Tongue (tissue), 1 donor: ENCODE measurements at regions not wholly inside any gene's neighbourhood (a gene's known extent, or its start where the extent isn't known, plus 50 kb on each side); places are given as distances from the start of the nearest gene placed in this dataset.
"Not testable (repeated sequence)": the region's sequence is repeated elsewhere in the genome, so short reads cannot be mapped to it uniquely, and the experiment has no call there.

Experiments used
- DNase-seq: peaks from one replicate; pipeline ENCODE4 v3.0.0-alpha.2; 2015

DNA sequence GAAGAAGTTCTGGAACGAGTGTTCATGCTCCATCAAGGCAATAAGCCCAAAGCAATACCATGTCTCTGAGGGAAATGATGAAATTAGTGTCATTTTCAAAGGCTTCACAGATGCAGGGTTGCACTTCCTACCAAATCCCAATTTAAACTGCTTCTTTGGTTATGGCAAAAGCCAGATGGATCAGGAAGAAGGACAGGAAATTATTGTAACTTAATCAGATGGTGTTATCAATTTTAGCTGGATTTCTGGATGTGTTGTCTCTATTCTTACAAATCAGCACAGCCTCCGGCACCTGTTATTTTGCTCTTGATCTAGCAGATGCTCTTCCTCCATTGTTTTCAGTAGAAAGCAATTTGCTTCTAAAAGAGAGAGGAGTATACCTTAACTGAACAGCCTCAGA, 693.4 kb downstream of the SOCS6 start:
- DNase-seq = no peak

DNA sequence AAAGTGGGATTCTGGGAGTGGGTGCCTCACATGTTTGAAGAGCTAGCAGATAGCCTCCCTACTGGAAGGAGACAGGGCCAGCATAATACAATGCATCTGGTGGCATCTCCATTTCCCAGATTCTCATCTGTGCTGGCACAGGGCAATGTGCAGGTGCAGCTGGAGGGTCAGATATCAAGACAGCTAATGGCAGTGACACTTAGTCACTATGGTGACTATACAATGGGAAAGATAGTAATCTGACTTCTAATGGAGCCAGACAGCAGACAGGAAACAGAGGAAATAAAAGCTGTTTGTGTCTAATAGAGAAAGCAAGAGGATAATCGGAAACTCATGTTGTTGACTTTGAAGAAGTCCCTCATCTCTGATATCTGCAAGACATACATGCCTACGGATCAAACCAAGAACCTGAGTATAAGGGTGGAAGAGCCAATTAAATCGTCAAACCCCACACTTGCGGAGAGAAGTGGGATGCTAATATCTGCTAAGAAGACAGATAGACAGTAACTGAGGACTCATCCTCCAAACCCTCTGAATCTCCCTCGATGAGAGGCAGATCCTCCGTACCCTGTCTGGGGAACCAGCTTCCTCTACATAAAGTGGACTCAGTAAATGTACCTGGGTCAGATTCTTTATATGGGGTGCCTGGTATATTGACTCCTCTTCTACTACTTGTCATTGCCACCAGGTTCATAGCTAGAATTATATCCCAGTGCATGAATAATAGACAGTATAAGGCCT, 692.7 kb downstream of the SOCS6 start:
- DNase-seq = no peak

DNA sequence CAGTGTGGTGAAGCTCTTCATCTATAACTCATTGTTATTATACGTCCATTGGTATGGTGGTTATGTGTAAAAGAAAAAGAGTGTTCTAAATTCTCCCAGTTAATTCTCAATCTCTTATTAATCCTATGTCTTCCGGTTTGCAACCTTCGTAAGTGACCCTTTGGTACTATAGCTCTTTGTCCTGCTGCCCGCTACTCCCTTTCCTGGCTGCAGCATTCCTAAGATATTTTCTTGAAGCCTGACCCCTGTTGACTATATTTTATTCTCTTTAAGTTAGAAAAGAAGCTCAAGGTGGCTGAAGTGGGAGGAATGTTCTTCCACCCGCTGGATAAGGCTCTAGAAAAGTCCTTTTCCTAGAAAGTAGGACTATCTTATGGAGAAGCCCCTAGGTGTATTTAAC, 684.8 kb downstream of the SOCS6 start:
- DNase-seq = no peak

DNA sequence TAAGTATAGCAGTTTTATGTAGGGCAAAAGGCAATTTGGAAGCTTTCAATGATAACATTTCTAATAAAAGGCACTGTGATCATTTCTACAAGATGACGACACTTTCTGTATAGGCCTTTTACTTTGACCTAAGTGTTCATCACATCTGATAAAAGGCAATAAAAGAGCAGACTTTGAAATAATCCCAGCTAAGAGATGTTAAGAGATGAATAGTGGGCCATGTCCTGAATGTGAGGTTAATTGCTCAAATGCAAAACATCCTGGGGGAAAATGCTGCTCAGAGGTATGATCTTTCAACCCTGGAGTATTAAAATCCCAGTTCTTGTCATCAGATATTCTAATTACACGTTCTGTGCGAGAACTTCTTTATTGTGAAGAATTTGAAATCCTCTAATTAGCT, 677.6 kb downstream of the SOCS6 start:
- DNase-seq = no peak

DNA sequence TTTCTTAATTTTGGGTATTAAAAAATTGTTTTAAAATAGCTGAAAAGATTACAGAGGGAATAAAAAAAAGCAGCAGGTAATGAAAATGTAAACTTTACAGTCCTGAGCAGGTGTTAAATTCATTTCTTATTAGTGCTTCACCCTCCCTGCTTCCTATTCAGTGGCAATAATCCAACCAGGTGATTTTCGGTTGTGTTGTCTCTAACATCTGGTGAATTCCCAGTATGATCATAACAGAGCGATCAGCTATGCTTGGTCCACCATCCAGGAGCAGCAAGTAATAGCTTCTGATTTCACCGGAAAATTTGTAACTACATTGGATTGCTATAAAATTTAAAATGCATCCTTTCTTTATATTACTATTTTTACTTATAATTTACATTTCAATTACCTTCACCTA, 673.1 kb downstream of the SOCS6 start:
- no peak for DNase-seq

DNA sequence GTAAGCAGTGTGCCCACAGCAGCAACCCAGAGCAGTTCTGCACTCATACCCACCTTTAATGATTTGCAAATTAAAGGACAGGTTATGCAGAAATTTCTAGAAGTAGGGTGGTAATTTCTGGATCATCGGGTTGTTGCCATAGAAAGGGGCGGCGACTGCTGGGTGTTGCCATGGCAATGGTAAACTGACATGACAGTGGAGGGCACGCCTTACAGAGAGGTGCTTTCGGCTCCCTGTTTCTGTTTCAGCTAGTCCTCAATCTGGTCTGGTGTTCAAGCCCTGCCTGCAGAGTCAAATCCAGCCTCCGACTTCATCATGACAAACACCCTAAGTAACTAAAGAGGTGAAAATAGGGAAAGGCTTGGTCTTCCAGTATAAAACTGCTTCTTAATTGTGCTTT, 667.7 kb downstream of the SOCS6 start:
- DNase-seq = no peak

DNA sequence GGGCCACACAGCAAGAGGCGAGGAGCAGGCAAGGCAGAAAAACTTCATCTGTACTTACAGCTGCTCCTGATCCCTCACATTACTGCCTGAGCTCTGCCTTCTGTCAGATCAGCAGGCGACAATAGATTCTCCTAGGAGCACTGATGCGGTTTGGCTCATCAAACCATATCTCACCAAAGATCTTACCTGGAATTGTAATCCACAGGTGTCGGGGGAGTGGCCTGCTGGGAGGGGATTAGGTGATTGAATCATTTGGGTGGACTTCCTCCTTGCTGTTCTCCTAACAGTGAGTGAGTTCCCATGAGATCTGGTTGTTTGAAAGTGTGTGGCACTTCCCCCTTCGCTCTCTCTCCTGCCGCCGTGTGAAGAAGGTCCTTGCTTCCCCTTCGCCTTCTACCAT, 647.3 kb downstream of the SOCS6 start:
- DNase-seq = no peak

DNA sequence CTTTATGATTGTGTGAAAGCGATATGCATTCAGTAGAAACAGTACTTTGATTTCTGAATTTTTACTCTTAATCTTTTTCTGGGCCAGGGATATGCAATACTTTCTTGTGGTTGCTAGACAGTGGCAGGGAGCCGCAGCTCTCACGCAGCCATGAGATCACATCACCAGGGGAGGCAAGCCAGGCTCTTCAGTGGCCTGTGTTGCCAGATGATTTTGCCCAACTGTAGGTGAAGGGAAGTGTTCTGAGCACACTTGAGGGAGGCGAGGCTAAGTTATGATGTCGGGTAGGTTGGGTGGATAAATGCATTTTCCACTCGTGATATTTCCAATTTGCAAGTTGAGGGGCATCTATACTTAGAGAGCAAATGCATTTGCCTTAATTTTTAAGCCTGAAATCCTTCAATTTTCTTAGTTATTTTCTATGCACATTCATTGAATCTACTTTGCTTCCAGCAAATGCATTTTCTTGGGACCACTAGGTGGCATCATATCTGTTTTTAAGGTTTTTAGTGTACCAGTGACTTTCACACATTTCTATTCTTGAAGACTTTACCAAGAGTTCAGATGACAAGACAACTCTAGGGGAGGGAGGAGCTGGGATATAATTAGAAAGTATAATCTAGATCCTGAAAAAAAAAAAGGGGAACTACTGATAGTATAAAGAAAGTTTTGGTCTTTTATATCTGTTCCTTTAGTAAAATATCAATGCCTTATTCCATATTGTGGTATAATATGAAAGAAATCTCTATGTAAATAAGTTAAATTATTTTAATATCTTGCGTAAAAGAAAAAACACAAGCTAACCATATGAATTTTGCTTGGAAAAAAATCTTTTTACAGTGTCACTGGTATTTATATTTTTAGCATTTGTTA, 643.3 kb downstream of the SOCS6 start:
- DNase-seq = peak; percentile 47

DNA sequence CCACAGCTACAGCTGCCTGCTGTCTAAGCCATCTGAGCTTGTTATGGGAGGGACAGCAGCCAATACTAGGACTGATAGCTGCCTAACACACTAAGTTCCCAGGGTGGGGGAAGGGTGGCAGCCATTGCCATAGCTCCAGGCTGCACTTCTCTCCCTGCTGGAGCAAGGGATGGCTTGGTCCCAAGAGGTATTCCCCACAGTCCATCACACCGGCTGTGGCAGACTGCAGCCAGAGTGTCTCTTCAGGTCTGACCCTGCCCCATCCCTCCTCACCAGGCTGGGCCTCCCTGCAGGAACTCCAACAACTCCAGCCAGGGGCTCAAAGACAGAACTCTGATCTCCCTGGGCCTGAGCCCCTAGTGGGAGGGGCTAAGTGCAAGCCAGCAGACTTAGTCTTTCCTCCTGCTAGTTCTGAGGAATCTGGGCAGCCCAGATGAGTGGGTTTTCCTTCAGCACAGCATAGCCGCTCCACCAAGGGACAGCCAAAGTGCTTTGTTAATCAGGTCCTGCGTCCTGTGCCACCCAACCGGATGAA, 632.1 kb downstream of the SOCS6 start:
- no peak for DNase-seq

DNA sequence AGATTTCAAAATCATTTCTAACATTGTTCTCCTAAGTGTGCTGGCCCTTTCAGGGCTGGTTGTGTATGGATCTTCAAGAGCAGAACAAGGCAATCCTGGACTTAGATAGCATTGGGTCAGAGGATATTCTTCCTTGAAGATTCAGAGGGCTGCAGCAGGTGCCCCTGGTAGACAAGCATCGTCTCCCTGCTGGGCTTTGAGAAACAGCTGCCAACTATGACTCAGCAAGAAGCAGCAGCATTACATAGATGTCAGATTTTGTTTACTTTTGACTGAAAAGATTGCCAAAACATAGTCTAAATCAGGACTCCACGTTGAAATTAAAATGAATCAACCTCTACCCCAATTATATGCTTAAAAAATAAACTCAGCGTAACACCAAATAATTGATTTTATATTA, 618.8 kb downstream of the SOCS6 start:
- peak; percentile 3 for DNase-seq

DNA sequence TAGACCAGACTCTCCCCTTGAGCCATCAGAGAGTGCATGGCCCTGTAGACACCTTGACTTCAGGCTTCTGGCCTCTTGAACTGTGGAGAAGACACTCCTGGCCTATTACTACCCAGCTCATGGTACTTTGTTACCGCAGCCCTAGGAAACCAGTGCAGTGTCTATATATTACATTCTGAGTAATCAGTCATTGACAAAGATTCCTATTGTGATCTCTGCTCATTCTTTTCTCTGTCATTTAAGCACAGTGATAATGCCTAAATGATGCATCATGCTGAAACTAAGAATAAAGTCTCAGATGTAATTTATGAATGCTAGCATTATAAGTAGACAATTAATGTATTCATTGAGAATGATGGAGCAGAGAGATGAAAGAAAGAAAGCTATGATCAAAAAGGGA, 603.5 kb downstream of the SOCS6 start:
- DNase-seq = no peak

DNA sequence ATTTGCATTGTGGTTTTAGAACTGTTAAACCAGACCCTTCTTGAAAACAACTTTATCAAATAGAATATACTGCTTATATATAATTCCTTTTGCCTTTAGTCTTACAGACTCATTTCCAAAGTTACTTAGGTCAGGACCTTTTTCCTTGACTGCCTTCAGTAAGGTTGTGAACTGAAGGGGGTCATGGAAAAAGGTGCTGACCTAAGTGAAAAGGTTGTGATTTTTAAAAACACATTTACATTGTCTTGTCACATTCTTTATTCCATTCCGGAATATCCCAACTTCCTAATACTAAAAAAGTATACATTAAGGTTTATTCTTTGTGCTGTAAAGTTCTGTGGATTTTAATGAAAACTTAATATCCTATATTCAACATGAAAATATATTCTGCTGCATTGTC, 581.4 kb downstream of the SOCS6 start:
- no peak for DNase-seq

DNA sequence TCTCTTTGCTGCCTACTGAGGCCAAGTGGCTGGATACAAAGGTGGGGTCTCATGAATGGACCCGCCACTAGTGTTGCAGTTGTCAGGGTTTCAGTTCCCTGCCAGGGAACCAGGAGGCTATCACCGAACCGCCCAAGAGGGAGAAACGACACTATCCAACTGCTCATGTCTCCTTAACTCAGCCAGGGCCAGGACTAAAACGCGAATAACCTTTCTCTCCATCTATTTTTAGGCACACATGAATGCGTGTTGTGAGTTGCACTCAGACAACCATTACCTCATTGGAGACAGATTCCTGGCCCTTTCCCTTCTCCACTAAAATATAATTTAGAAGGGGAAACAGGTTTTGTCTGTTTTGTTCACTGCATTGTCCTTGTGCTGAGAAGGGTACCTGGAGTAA, 559.5 kb downstream of the SOCS6 start:
- DNase-seq = no peak

DNA sequence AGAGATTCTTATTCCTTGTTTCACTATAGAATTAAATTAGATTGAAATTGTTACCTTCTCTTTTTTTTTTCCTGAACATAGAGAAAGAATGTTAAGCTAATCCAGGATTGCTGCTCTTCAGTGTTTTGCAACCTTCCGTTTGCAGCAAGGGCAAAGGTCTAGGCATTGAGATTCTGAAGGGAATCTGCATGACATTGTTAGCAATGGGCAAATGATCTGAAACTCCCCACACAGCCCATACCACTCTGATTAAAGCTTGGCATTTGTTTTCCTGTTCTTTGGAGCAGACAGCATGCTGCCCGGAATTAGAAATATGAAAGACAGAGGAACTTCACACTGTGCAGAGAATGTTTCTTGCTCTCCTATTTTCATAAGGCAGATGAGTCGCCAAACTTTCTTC, 551.8 kb downstream of the SOCS6 start:
- no peak for DNase-seq

DNA sequence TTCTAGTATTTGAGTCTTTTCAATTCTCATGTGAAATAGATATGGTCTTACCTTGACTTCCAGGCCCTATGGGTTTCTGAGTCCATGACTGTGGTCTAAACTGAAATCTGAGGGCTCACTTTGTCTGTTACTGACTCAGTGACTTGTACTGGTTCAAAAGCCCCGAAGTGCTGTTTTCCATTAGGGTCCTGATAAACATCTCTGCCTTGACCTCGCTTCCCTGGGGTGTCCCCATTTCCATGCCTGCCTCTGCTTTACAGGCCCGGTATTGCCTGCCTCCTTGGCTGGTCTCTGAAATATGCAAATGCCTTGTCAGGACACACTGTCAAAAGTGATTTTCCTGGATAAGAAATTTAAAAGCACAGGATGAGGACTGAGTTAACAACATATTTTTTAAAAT, 538.8 kb downstream of the SOCS6 start:
- DNase-seq = no peak

DNA sequence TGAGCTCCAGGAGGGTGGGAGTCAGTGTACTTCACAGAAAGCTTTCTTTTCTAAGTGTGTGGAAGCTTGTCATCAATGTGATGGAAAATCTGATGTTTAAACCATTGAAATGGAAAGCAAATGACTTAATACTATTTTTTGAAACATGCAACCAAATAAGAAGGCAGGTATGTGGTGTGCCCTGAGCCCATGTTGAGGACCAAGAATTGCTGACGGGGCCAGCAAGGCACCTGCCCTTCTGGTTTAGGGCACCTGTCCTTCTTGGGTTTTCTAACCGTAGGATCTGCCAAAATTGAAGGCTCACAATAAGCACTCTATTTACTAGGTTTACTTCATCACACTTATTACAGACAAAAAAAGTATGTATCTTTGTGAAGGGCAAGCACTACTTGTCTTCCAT, 537.7 kb downstream of the SOCS6 start:
- DNase-seq = no peak

DNA sequence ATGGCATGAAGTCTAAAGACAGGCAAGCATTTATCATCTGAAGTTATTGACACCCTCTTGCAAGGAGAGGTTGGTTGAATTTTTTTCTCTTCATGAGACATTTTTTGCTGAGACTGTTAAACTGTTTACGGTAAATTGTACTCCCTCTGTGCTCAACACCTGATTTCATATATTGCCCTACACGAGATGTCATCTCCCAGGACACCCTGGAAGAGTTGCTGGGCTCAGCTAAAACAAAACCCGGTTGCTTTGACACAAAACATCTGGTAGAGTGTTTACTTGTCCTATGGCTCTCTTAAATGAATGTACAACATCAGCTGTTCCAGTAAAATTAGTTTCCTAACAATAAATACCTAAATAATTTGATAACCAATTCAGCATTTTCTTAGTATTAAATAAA, 533.8 kb downstream of the SOCS6 start:
- no peak for DNase-seq

DNA sequence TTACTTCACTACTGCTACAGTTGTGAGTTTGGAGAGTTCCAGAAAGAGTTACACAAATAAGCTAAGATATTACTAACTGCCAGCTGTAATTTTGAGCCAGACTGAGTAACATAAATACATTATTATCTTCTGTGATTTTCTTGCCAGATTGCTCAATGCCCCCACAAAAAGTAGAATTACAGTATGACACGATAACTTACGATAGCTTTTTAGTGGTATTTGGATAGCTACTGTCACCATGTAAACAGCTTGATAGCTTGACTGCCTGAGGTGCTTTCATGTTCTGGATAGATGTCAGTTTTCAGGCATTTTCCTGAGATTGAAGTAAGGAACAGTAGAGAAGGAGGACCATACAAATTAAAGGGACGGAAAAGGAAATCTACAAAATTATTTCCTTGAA, 533.3 kb downstream of the SOCS6 start:
- no peak for DNase-seq

DNA sequence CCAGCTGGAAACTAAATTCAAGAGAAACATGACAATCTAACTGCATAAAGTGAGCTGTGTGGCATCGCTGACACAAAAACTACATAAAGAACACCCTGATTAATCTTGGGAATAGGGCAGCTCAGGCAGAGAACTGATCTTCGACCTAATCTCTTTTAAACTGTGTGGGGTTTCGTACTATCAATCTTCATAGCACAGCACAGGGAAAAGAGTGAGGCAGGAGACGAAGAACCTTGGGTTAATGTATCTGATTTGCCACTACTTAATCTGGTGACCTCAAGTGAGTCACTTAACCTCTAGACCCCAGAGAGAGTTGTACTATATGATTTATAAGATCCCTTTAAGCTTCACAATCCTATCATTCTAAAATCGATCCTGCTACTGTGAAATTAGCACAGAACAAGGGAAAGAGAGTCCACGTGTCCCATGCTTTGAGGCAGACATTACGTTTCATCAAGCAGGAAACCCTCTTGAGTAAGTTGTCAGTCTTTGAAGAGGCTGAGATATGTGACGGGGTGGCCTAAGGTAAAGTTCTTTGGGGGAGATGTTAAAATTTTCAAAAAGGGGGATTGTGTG, 519.7 kb downstream of the SOCS6 start:
- DNase-seq = no peak

DNA sequence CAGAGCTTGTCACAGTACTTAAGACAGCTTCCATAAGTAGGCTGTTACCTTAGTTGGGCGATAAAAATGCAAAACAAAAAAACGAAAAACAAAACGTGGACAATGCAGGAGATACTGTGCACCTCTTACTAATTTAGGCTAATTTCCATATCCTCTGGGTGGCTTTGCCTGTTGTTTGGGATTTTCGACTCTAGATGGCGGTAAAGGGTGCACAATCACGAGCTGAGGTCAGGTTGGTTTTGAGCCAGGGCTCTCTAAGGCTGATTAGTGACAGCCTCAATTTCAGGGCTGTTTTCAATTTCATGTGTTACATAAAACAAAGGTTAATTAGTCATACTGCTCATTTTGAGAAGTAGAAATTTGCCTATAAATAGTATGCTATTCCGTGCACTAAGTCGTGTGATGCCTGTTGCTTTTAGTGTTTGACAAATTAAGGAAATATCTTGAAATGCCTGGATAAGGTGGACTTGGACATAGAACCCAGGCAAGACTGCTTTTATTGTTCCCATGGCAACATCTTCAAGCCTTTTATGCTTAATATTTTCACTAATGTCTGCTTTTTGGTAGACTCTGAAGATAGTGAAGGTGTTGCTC, 493.1 kb downstream of the SOCS6 start:
- DNase-seq = peak; percentile 59

DNA sequence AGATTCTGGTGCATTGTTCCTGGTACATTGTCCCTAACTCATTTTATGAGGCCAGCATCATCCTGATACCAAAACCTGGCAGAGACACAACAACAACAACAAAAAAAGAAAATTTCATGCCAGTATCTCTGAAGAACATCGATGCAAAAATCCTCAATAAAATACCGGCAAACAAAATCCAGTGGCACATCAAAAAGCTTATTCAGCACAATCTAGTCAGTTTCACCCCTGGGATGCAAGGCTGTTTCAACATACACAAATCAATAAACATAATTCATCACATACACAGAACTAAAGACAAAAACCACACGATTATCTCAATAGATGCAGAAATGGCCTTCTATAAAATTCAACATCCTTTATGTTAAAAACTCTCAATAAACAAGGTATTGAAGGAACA, 477.4 kb downstream of the SOCS6 start:
- not testable (repeated sequence) for DNase-seq

DNA sequence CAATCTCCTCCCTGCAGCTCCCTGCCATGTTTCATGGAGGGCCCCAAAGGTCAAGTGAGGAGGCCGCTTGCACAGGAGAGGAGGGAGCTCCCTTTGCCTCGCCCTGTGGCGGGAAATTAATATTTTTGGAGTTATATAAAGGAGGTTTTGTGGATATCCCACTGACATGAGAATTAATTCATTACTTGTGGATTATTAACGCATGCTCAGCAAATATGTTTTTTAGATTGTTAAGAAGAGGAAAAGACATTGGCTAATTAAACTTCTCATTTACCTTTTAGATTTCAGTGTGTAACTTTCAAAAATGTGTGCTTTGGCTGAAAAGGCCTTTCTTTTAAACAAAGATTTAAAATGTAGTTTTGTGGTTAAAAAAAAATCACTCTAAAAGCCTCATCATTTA, 474.0 kb downstream of the SOCS6 start:
- no peak for DNase-seq

DNA sequence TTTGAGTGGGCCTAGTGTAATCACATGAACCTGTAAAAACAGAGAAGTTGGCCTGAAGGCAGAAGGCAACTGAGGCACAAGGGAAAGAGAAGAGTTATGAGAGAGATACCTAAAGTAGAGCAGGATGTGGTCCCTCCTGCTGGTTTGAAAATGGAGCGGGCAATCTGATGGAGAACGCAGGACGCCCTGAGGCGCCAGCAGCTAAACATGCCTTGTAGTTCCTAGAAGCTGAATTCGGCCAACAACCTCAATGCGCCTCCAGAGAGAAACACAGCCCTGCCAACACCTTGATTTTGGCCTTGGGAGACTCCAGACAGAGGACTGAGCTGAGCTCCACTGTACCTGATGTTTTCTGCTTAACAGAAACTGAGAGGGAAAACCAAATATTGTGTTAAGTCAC, 469.9 kb downstream of the SOCS6 start:
- no peak for DNase-seq
